ENCODE measurements at regions not wholly inside any gene's neighbourhood (a gene's known extent, or its start where the extent isn't known, plus 50 kb on each side); places are given as distances from the start of the nearest gene placed in this dataset.
A peak's percentile ranks its signal among the peaks of the same experiment; 100 is the strongest.
"Not testable (repeated sequence)": the region's sequence is repeated elsewhere in the genome, so short reads cannot be mapped to it uniquely, and the experiment has no call there.

- DNase-seq (ENCODE audit: low read depth) = no peak
Measured at GRCh38 chr10:36872702-36873393, 252.6 kb upstream of the ANKRD30A start.

DNA sequence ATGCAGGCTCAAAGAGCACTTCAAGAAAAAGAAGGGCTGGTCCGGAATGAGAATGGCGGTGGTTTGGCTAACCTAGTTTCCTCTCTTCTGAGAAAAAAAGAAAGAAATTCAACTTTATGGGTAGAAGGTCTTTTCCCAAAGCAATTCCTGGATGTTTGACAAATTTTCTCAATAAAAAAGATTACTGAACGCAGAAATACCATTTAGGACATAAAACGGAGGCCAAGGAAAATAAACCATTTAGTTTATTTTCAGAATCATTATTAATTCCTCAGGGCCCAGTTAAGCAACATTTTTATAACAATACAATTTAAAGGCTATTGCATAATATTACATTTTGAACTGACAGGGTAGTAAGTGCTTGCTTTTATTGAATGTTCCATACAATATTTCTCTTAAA lies 284.6 kb upstream of the ANKRD30A start:
- no peak for DNase-seq (ENCODE audit: low read depth)

DNA sequence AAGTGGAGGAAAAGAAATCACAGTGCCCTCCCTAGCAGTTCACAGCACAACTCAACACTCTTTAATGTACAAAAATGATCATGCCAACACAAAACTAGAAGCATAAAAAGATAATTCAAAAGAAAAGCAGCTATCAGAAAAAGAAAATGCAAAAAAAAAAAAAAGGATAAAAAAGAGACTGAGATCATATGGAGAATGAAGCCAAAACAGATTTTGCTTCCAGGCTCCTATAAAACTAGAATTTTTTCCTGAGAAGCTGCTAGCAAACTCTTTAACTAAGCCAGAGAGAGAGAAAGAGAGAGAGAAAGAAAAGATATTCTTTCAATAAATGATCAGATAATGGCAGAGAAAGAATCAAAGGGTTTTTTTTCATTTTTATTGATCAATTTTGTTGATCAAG lies 288.0 kb upstream of the ANKRD30A start:
- DNase-seq (ENCODE audit: low read depth) = no peak

DNA sequence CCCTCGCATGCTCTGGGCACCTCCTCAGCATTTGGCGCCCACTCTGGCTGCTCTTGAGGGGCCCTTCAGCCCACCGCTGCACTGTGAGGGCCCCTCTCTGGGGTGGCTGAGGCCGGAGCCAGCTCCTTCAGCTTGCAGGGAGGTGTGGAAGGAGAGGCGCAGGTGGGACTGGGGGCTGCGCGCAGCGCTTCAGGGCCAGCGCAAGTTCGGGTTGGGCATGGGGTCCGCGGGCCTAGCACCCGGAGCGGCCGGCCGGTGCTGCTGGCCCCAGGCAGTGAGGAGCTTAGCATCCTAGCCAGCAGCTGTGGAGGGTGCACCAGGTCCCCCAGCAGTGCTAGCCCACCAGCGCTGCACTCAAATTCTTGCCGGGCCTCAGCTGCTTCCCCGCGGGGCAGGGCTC lies 305.6 kb upstream of the ANKRD30A start:
- no peak for DNase-seq (ENCODE audit: low read depth)

- DNase-seq (ENCODE audit: low read depth) = no peak
Measured at GRCh38 chr10:36817898-36818297, 307.5 kb upstream of the ANKRD30A start.

DNA sequence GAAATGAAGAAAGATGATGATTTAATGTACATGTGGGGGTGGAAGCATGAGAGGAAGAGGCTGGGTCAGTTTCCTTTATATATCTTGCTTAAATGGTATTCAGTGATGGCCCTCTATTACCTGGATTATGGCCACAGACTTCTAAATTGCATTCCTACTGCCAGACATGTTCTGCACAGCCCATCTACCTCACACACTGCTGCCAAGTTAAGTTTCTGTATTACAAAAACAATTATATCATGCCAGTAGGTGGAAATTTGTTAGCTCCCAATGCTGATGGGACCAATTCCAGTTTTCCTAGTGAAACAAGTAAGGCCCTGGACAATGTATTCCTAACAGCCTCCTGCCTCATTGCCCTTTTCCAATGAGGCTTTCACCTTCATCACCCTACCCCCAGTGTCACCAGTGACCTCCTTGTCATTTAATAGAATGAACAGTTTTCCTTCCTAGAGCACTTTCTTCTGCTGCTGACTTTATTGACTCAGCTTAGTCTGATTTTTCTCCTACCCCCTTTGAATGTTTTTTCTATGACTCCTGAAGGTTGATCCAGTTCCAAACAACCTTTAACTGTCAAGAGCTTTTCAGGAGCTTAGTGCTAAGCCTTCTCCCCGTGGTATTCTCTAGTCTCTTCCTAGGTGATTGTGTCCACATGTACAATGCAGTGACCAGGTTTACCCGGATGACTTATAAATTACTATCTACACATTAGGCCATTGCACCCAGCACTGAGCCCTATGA lies 316.6 kb upstream of the ANKRD30A start:
- DNase-seq (ENCODE audit: low read depth) = no peak

GRCh38 chr10:36803229-36803628 lies 322.2 kb upstream of the ANKRD30A start:
- DNase-seq (ENCODE audit: low read depth) = no peak

GRCh38 chr10:36802490-36803153 lies 322.8 kb upstream of the ANKRD30A start:
- peak; percentile 18 for DNase-seq (ENCODE audit: low read depth)

DNA sequence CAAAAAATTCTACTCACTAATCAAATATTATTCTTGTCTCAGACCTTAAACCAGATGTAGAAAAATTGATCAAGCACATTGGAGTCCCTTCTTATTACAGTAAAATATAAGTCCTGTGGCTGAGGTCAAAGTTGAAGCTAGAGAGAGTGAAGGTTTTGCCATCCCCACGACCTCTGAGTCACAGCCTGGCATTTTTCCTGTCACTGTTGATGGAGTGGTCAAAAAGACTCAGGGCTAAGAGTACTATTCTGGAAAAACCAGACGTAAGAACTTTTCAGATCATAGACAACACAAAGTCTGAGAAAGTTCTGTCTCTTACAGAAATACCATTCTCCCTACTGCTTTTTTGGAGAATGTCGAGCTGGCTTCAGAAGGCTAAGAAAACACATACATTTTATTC lies 323.7 kb upstream of the ANKRD30A start:
- DNase-seq (ENCODE audit: low read depth) = peak; percentile 40

- DNase-seq (ENCODE audit: low read depth) = no peak
Measured at GRCh38 chr10:36794981-36795380, 330.4 kb upstream of the ANKRD30A start.

- no peak for DNase-seq (ENCODE audit: low read depth)
Measured at GRCh38 chr10:36789974-36790373, 335.4 kb upstream of the ANKRD30A start.

DNA sequence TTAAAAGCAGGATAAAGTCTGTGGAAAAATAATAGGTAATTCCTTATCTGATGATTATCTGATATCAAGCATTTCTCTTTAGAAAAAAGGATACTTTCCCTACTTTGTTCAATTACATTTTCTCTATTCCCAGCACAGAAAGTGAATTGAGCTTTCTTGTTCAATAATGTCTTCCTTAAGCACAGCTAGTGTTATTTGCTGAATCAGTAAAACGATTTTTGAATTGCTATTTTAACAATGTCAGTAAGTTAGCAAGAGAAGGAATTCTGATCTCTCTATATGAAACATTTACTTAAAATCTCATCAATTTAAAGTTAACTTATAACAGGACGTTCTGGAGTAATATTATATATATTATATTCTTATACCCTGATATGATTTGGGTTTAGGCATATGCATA lies 337.2 kb upstream of the ANKRD30A start:
- no peak for DNase-seq (ENCODE audit: low read depth)

DNA sequence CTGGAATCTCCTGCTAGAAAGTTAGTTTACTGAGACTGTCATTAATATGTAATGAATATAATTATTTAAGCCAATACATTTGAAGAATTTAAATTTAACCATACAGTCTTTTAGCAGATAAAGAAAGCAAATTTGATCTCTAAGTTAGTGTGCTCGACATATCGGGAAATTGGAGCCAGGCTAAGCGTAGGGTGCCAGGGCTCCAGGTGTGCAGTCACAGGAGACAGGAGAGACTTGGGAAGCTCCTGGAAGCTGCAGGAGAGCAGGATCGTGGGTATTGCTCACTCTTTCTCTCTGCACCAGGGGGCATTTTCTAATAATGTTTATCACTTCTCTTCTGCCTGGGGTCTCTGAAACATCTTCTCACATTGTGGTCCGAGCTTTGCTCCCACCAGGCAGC lies 342.0 kb upstream of the ANKRD30A start:
- DNase-seq (ENCODE audit: low read depth) = no peak

- no peak for DNase-seq (ENCODE audit: low read depth)
Measured at GRCh38 chr10:36781570-36781969, 343.8 kb upstream of the ANKRD30A start.

- no peak for DNase-seq (ENCODE audit: low read depth)
Measured at GRCh38 chr10:36780158-36780557, 345.2 kb upstream of the ANKRD30A start.

DNA sequence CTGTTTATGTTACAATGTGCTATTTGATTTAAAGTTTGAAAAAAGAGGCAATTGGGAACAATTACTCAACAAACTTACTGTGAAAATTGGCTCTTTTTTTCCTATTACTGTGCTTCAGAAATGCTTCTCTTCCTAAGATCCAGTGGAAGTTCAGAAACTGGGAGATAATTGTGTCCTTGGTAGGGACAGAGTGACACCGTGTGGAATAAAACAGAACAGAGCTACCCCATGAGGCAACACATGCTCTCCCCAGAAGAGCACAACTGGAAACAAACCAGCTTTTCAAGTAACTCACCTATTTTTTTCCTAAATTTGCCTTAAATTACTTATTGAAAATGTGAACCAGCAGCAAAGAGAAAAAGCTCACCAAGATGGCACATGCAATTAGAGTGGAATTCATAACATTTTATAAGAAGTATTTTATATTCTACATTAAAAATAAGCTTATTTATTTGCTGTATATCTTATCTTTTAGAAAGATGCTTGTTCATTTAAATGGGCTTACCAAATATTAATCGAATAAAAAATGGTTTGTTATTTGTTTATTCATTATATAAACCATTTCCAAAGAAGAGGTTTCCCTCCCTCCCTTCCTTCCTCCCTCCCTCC lies 346.1 kb upstream of the ANKRD30A start:
- peak; percentile 71 for DNase-seq (ENCODE audit: low read depth)

DNA sequence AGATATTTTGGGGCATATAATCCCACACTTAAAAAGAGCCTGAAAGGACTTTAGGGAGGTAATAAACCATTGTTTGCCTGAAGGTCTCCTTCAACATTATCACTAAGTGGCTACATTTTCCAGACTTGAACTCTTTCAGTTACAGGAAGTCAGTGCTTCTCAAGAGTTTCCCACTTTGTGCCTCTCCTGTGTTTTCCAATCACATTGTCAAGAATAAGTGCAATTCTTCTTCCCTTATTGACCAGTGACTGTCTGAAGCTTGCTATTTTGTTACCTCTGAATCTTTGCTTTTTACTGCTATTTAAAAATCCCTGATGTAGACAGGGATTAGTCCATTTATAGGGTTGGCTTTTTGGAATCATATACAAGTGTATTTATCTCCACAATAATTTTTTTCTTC lies 346.7 kb upstream of the ANKRD30A start:
- no peak for DNase-seq (ENCODE audit: low read depth)

GRCh38 chr10:36773652-36774051 lies 351.7 kb upstream of the ANKRD30A start:
- no peak for DNase-seq (ENCODE audit: low read depth)

- DNase-seq (ENCODE audit: low read depth) = no peak
Measured at GRCh38 chr10:36771725-36772124, 353.7 kb upstream of the ANKRD30A start.

GRCh38 chr10:36769741-36770140 lies 355.7 kb upstream of the ANKRD30A start:
- not testable (repeated sequence) for DNase-seq (ENCODE audit: low read depth)

- DNase-seq (ENCODE audit: low read depth) = no peak
Measured at GRCh38 chr10:36766940-36767339, 358.5 kb upstream of the ANKRD30A start.

DNA sequence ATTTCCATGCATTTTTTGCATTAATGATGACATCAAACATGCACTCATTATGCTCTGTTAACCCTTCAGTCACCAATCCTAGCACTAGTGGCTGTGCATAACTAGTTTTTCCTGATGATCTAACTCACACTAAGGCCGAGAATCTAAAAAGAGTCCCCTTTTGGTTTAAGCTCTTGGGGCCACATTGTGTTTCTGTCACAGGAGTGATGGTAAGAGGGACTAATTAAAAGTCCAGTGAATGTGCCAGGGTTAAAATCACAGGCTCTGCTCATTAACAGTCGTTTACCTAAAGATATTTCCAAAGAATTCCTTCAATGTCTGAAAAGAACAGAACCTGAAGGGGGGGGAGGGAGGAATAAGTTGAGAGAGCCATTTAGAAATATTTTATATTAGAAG lies 359.0 kb upstream of the ANKRD30A start:
- DNase-seq (ENCODE audit: low read depth) = no peak

Data from amniotic epithelial cell (primary cell).